GM23338 (cell line): ENCODE measurements at regions not wholly inside any gene's neighbourhood (a gene's known extent, or its start where the extent isn't known, plus 50 kb on each side); places are given as distances from the start of the nearest gene placed in this dataset.

Source experiments
- POLR2AphosphoS5 ChIP-seq: IDR thresholded peaks from 2 replicates; pipeline ENCODE4 v1.6.1; 2016; ENCODE audit warnings: antibody characterized with exemption, low read depth
- STAT1 ChIP-seq: IDR thresholded peaks from one replicate; pipeline ENCODE4 v1.6.1; 2016; ENCODE audit warnings: antibody characterized with exemption; ENCODE audit not compliant: unreplicated experiment

GRCh38 chr5:120345947-120346346, 118.2 kb upstream of the PRR16 start:
- TF ChIP-seq STAT1 (no peak), POLR2AphosphoS5 (no peak)
